ENCODE measurements at regions not wholly inside any gene's neighbourhood (a gene's known extent, or its start where the extent isn't known, plus 50 kb on each side); places are given as distances from the start of the nearest gene placed in this dataset.

- TF ChIP-seq CTCF (IDR thresholded peaks at IDR 0.05) (no peak), ZFX (IDR thresholded peaks at IDR 0.05; ENCODE audit: borderline replicate concordance) (no peak)
These were observed 818.5 kb upstream of the SEMA6A start for GRCh38 chr5:117393125-117393524.

All from 22Rv1 (cell line).